ENCODE measurements at regions not wholly inside any gene's neighbourhood (a gene's known extent, or its start where the extent isn't known, plus 50 kb on each side); places are given as distances from the start of the nearest gene placed in this dataset.

DNA sequence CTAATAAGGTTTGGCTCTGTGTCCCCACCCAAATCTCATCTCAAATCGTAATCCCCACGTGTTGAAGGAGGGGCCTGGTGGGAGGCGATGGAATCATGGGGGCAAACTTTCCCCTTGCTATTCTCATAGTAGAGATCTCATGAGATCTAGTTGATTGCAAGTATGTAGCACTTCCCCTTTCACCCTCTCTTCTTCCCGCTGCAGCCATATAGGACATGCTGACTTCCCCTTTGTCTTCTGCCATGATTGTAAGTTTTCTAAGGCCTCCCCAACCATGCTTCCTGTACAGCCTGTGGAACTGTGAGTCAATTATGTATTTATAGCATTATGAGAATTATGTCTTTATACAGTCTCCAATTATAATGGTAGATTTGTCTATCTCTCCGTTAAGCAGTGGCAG is 594.5 kb downstream of the ACTR3B start:
- TF ChIP-seq, protein P1, sequence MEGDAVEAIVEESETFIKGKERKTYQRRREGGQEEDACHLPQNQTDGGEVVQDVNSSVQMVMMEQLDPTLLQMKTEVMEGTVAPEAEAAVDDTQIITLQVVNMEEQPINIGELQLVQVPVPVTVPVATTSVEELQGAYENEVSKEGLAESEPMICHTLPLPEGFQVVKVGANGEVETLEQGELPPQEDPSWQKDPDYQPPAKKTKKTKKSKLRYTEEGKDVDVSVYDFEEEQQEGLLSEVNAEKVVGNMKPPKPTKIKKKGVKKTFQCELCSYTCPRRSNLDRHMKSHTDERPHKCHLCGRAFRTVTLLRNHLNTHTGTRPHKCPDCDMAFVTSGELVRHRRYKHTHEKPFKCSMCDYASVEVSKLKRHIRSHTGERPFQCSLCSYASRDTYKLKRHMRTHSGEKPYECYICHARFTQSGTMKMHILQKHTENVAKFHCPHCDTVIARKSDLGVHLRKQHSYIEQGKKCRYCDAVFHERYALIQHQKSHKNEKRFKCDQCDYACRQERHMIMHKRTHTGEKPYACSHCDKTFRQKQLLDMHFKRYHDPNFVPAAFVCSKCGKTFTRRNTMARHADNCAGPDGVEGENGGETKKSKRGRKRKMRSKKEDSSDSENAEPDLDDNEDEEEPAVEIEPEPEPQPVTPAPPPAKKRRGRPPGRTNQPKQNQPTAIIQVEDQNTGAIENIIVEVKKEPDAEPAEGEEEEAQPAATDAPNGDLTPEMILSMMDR (conservative IDR thresholded peaks at IDR 0.05; ENCODE audit: low read depth, low read length): no peak
- TF ChIP-seq BHLHE40 (IDR thresholded peaks at IDR 0.05; ENCODE audit: low read depth, low read length): no peak
- no peak for TF ChIP-seq MAZ (IDR thresholded peaks at IDR 0.05; ENCODE audit: borderline replicate concordance, low read depth, low read length)
- no peak for TF ChIP-seq POLR2A (IDR thresholded peaks at IDR 0.05; ENCODE audit: low read depth, low read length)
